ENCODE measurements at regions not wholly inside any gene's neighbourhood (a gene's known extent, or its start where the extent isn't known, plus 50 kb on each side); places are given as distances from the start of the nearest gene placed in this dataset.

GRCh38 chr1:30310966-30311742 lies 412.2 kb downstream of the MATN1 start:
- no peak for TF ChIP-seq POLR2AphosphoS5 (IDR thresholded peaks at IDR 0.05; ENCODE audit: low read depth, low read length)

GRCh38 chr1:30307182-30307581 lies 416.2 kb downstream of the MATN1 start:
- TF ChIP-seq SIN3A (IDR thresholded peaks at IDR 0.05; ENCODE audit: borderline replicate concordance, insufficient read depth, low read length) (no peak), POLR2AphosphoS5 (IDR thresholded peaks at IDR 0.05; ENCODE audit: low read depth, low read length) (no peak), FOXP2 (optimal IDR thresholded peaks at IDR 0.05; ENCODE audit: borderline replicate concordance, extremely low read depth, extremely low read length, insufficient read depth) (no peak), REST (IDR thresholded peaks at IDR 0.05; ENCODE audit: insufficient read depth in 1 of 2, low read depth in 2 of 2, low read length in 2 of 2) (no peak), TAF1 (IDR thresholded peaks at IDR 0.05; ENCODE audit: borderline replicate concordance, insufficient read depth, low read length) (no peak)

- TF ChIP-seq REST (IDR thresholded peaks at IDR 0.05; ENCODE audit: insufficient read depth in 1 of 2, low read depth in 2 of 2, low read length in 2 of 2) (no peak), POLR2AphosphoS5 (IDR thresholded peaks at IDR 0.05; ENCODE audit: low read depth, low read length) (no peak), TAF1 (IDR thresholded peaks at IDR 0.05; ENCODE audit: borderline replicate concordance, insufficient read depth, low read length) (no peak), SIN3A (IDR thresholded peaks at IDR 0.05; ENCODE audit: borderline replicate concordance, insufficient read depth, low read length) (no peak), FOXP2 (optimal IDR thresholded peaks at IDR 0.05; ENCODE audit: borderline replicate concordance, extremely low read depth, extremely low read length, insufficient read depth) (no peak)
Observed at GRCh38 chr1:30305519-30305918, 417.9 kb downstream of the MATN1 start.

- TF ChIP-seq POLR2AphosphoS5 (IDR thresholded peaks at IDR 0.05; ENCODE audit: low read depth, low read length): no peak
- TF ChIP-seq FOXP2 (optimal IDR thresholded peaks at IDR 0.05; ENCODE audit: borderline replicate concordance, extremely low read depth, extremely low read length, insufficient read depth): no peak
- no peak for TF ChIP-seq SIN3A (IDR thresholded peaks at IDR 0.05; ENCODE audit: borderline replicate concordance, insufficient read depth, low read length)
- TF ChIP-seq REST (IDR thresholded peaks at IDR 0.05; ENCODE audit: insufficient read depth in 1 of 2, low read depth in 2 of 2, low read length in 2 of 2): no peak
- TF ChIP-seq TAF1 (IDR thresholded peaks at IDR 0.05; ENCODE audit: borderline replicate concordance, insufficient read depth, low read length): no peak
Observed at GRCh38 chr1:30305061-30305460, 418.3 kb downstream of the MATN1 start.

- TF ChIP-seq FOXP2 (optimal IDR thresholded peaks at IDR 0.05; ENCODE audit: borderline replicate concordance, extremely low read depth, extremely low read length, insufficient read depth) (no peak), TAF1 (IDR thresholded peaks at IDR 0.05; ENCODE audit: borderline replicate concordance, insufficient read depth, low read length) (no peak), POLR2AphosphoS5 (IDR thresholded peaks at IDR 0.05; ENCODE audit: low read depth, low read length) (no peak), SIN3A (IDR thresholded peaks at IDR 0.05; ENCODE audit: borderline replicate concordance, insufficient read depth, low read length) (no peak), REST (IDR thresholded peaks at IDR 0.05; ENCODE audit: insufficient read depth in 1 of 2, low read depth in 2 of 2, low read length in 2 of 2) (no peak)
Observed at GRCh38 chr1:30304080-30304479, 419.3 kb downstream of the MATN1 start.

Data from PFSK-1 (cell line).